Gastrocnemius medialis (tissue), 4 donors: ENCODE measurements at regions not wholly inside any gene's neighbourhood (a gene's known extent, or its start where the extent isn't known, plus 50 kb on each side); places are given as distances from the start of the nearest gene placed in this dataset.

Experiments used
- CTCF ChIP-seq, 5 experiments: fragments of 450-650 bp in 3 of 5; fragments of 200-600 bp in 2 of 5; sonication (generic) in 2 of 5; IDR thresholded peaks in 4 of 5; conservative IDR thresholded peaks in 1 of 5; 1 replicate in 4 of 5; 2 replicates in 1 of 5; pipeline ENCODE4 v1.5.1; 2016 to 2019; ENCODE audit warnings: antibody characterized with exemption in 5 of 5, mild to moderate bottlenecking in 3 of 5, moderate library complexity in 3 of 5
- POLR2A ChIP-seq, 2 donors: fragments of 450-650 bp; IDR thresholded peaks; one replicate each; pipeline ENCODE4 v1.6.1; 2017; ENCODE audit warnings: antibody characterized with exemption in 2 of 2, mild to moderate bottlenecking in 2 of 2, moderate library complexity in 2 of 2

- TF ChIP-seq CTCF (IDR thresholded peaks at IDR 0.05 in 4 of 5, conservative IDR thresholded peaks at IDR 0.05 in 1 of 5), result no peak
- TF ChIP-seq POLR2A (IDR thresholded peaks at IDR 0.05), result no peak
These were observed 152.1 kb downstream of the GALC start for GRCh38 chr14:87840906-87841305.
